IMR-90 (cell line): ENCODE measurements at regions not wholly inside any gene's neighbourhood (a gene's known extent, or its start where the extent isn't known, plus 50 kb on each side); places are given as distances from the start of the nearest gene placed in this dataset.

Experiments used
- ATAC-seq: fragments of 200-7000 bp; cut with Tn5 transposase; 2 replicates; pipeline ENCODE4 v1.9.1; 2020; ENCODE audit warnings: low read depth, mild to moderate bottlenecking, moderate library complexity
- BruUV-seq: library from RNA; stranded (reverse); fragments of 400-500 nt; replicated peaks from 2 replicates; lab custom pipeline; 2021; lab: Mats Ljungman, UMichigan
- CTCF ChIA-PET: fragments of 300-600 bp; formaldehyde crosslinking; extraction: SDS; loops from one replicate; lab custom pipeline; 2021; ENCODE audit warnings: antibody characterized with exemption; lab: Yijun Ruan, JAX
- POLR2A ChIA-PET: fragments of 300-600 bp; sonication (Branson Sonifier 250); formaldehyde crosslinking; loops from one replicate; lab custom pipeline; 2022; ENCODE audit warnings: antibody characterized with exemption; ENCODE audit not compliant: unreplicated experiment; lab: Charles Lee
- DNase-seq: peaks from one replicate; pipeline ENCODE4 v3.0.0; 2013
- H2AFZ ChIP-seq: replicated peaks from 2 replicates; pipeline ENCODE3; 2013; ENCODE audit warnings: low read length, mild to moderate bottlenecking; ENCODE audit not compliant: poor library complexity
- H2AK5ac ChIP-seq: 2 replicates; pipeline ENCODE4 v1.6.1; 2013; ENCODE audit warnings: low read depth, low read length, inconsistent platforms
- H2AK9ac ChIP-seq: replicated peaks from 2 replicates; pipeline ENCODE3; 2013; ENCODE audit warnings: mild to moderate bottlenecking, low read depth, low read length, moderate library complexity; ENCODE audit not compliant: poor library complexity
- H2BK120ac ChIP-seq: 2 replicates; pipeline ENCODE4 v1.6.1; 2013; ENCODE audit warnings: low read depth, low read length, inconsistent platforms
- H2BK15ac ChIP-seq: 3 replicates; pipeline ENCODE4 v1.6.1; 2013; ENCODE audit warnings: low read depth, low read length, inconsistent platforms
- H2BK20ac ChIP-seq: 2 replicates; pipeline ENCODE4 v1.6.1; 2013; ENCODE audit warnings: low read depth, mild to moderate bottlenecking, inconsistent platforms, low read length, moderate library complexity
- H2BK5ac ChIP-seq: 2 replicates; pipeline ENCODE4 v1.6.1; 2013; ENCODE audit warnings: mild to moderate bottlenecking, low read depth, low read length, inconsistent platforms; ENCODE audit not compliant: poor library complexity, severe bottlenecking
- H3K14ac ChIP-seq: replicated peaks from 2 replicates; pipeline ENCODE4 v1.6.1; 2013; ENCODE audit warnings: low read depth, low read length, inconsistent platforms
- H3K18ac ChIP-seq: 2 replicates; pipeline ENCODE4 v1.6.1; 2013; ENCODE audit warnings: low read depth, low read length, control low read depth
- H3K23ac ChIP-seq: 2 replicates; pipeline ENCODE4 v1.6.1; 2013; ENCODE audit warnings: low read depth, low read length, inconsistent platforms
- H3K27ac ChIP-seq: 2 replicates; pipeline ENCODE4 v1.5.1; 2013; ENCODE audit warnings: mild to moderate bottlenecking, control low read depth, low read length; ENCODE audit not compliant: insufficient read depth
- H3K27me3 ChIP-seq: 2 replicates; pipeline ENCODE4 v1.6.1; 2013; ENCODE audit warnings: low read length; ENCODE audit not compliant: control insufficient read depth, insufficient read depth
- H3K36me3 ChIP-seq: 2 replicates; pipeline ENCODE4 v1.6.1; 2013; ENCODE audit warnings: low read length, mixed read lengths; ENCODE audit not compliant: control insufficient read depth, insufficient read depth
- H3K4ac ChIP-seq: 2 replicates; pipeline ENCODE4 v1.6.1; 2013; ENCODE audit warnings: low read depth, low read length, inconsistent platforms
- H3K4me1 ChIP-seq: 2 replicates; pipeline ENCODE4 v1.6.1; 2013; ENCODE audit warnings: low read length, mixed read lengths; ENCODE audit not compliant: control insufficient read depth, insufficient read depth
- H3K4me2 ChIP-seq: 2 replicates; pipeline ENCODE4 v1.6.1; 2013; ENCODE audit warnings: low read depth, mild to moderate bottlenecking, control low read depth, low read length, moderate library complexity
- H3K4me3 ChIP-seq: 2 replicates; pipeline ENCODE4 v1.5.1; 2013; ENCODE audit warnings: low read depth, mild to moderate bottlenecking, control low read depth, low read length, moderate library complexity; ENCODE audit not compliant: insufficient read depth
- H3K56ac ChIP-seq: 2 replicates; pipeline ENCODE4 v1.6.1; 2013; ENCODE audit warnings: low read length, inconsistent platforms; ENCODE audit not compliant: insufficient read depth; ENCODE audit errors: extremely low read depth
- H3K79me1 ChIP-seq, 2 experiments: 2 replicates each; pipeline ENCODE4 v1.6.1; 2013; ENCODE audit warnings: low read length in 2 of 2, inconsistent platforms in 1 of 2, low read depth in 1 of 2
- H3K9ac ChIP-seq: 2 replicates; pipeline ENCODE4 v1.6.1; 2013; ENCODE audit warnings: low read depth, low read length, control low read depth
- H3K9me1 ChIP-seq: 2 replicates; pipeline ENCODE4 v1.6.1; 2013; ENCODE audit warnings: low read length, inconsistent platforms; ENCODE audit not compliant: insufficient read depth
- H3K9me3 ChIP-seq: 2 replicates; pipeline ENCODE4 v1.6.1; 2013; ENCODE audit warnings: low read length; ENCODE audit not compliant: control insufficient read depth, insufficient read depth
- H4K20me1 ChIP-seq: 2 replicates; pipeline ENCODE4 v1.6.1; 2013; ENCODE audit warnings: low read length, inconsistent platforms; ENCODE audit not compliant: insufficient read depth
- H4K5ac ChIP-seq: 2 replicates; pipeline ENCODE4 v1.6.1; 2013; ENCODE audit warnings: mild to moderate bottlenecking, low read depth, low read length, control low read depth
- H4K8ac ChIP-seq, 2 experiments: 2 replicates each; pipeline ENCODE4 v1.6.1; 2013; ENCODE audit warnings: low read depth in 2 of 2, low read length in 2 of 2, control low read depth in 1 of 2, inconsistent platforms in 1 of 2
- H4K91ac ChIP-seq: 2 replicates; pipeline ENCODE4 v1.6.1; 2013; ENCODE audit warnings: low read depth, low read length, inconsistent platforms; ENCODE audit not compliant: insufficient read depth
- CHD1 ChIP-seq: IDR thresholded peaks from 2 replicates; pipeline ENCODE4 v1.6.1; 2012; ENCODE audit warnings: low read depth, low read length, improper control_type of control experiment
- ELK1 ChIP-seq: fragments of 150-350 bp; IDR thresholded peaks from 2 replicates; pipeline ENCODE4 v1.6.1; 2016; ENCODE audit warnings: low read depth, mild to moderate bottlenecking, low read length, moderate library complexity, borderline replicate concordance
- FOS ChIP-seq: fragments of 150-350 bp; IDR thresholded peaks from 2 replicates; pipeline ENCODE4 v1.6.1; 2016; ENCODE audit warnings: low read depth, low read length
- MAFK ChIP-seq: IDR thresholded peaks from 2 replicates; pipeline ENCODE4 v1.6.1; 2012; ENCODE audit warnings: low read depth, low read length, improper control_type of control experiment
- MAZ ChIP-seq: IDR thresholded peaks from 2 replicates; pipeline ENCODE4 v1.6.1; 2012; ENCODE audit warnings: low read depth, mild to moderate bottlenecking, low read length, improper control_type of control experiment, moderate library complexity, borderline replicate concordance
- RAD21 ChIP-seq: IDR thresholded peaks from 2 replicates; pipeline ENCODE4 v1.6.1; 2012; ENCODE audit warnings: low read length, improper control_type of control experiment
- RFX5 ChIP-seq: IDR thresholded peaks from 2 replicates; pipeline ENCODE4 v1.8.0; 2012; ENCODE audit warnings: low read depth, mild to moderate bottlenecking, low read length, moderate library complexity
- WGBS, 2 experiments: methylation state at CpG; one replicate each; pipeline versions ENCODE4 v1.1.5 to v1.1.7; 2013; ENCODE audit warnings: missing lambda C conversion rate in 2 of 2; ENCODE audit not compliant: insufficient read length in 1 of 2; ENCODE audit errors: extremely low coverage in 2 of 2; 5-methylcytosine and 5-hydroxymethylcytosine counted together
- dilution Hi-C: fragments of 300-500 bp; cut with HindIII; formaldehyde crosslinking; loops from one replicate; pipeline ENCODE4 v1.14.3; 2018; ENCODE audit warnings: low sequenced_read_pairs; ENCODE audit not compliant: unreplicated experiment
- in situ Hi-C: fragments of 300-500 bp; cut with MboI; formaldehyde crosslinking; loops from 3 replicates; pipeline ENCODE4 v1.14.3; 2019; ENCODE audit warnings: low sequenced_read_pairs, inconsistent platforms, mixed read lengths
- intact Hi-C: fragments of 100-400 bp; cut with micrococcal nuclease; formaldehyde crosslinking; loops from 2 replicates; pipeline ENCODE4 v1.10.0; 2022

DNA sequence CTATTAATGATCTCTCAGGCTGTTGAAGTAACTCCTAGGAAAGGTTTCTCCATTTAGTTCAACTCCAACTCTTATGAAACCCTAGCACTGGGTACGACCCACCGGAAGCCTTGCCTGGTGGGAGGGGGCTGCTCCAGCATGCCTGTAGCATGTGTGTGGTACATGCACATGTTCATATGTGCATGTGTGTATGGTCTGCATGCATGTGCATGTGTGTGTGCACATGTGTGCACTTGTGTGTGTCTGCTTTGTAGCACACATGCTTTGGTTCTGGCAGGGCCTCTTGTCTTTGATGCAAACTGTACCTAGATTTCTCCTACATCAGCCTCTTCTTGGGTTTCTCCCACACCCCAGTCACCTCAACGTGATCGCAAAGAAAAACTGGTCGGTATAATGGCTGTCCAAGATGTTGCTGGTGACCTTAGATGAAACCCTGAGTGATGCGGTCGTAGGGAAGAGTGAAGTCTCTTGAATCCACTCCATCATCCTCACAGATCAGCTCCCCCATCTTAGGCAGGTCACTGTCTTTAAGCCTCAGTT is 193.5 kb downstream of the MYLK4 start:
- Histone ChIP-seq H3K9me3 (no peaks in the 10 kb centered on the region), H2BK20ac (no peak overlapping the region), H3K9me1 (no peaks in the 10 kb centered on the region), H2AK5ac (no peak overlapping the region), H3K27ac (no peak overlapping the region), H3K56ac (no peak overlapping the region), H3K4me1 (peaks cover 2% of the 10 kb centered on the region; the same call in 1 of the 2 replicates), H2BK15ac (no peak overlapping the region), H4K5ac (no peak overlapping the region), H3K79me1 (no peaks in the 10 kb centered on the region), H3K4me2 (no peak overlapping the region), H3K18ac (no peak overlapping the region), H3K14ac (no peak overlapping the region), H3K9ac (no peak overlapping the region), H3K27me3 (peaks cover 10% of the 10 kb centered on the region), H3K4me3 (no peak overlapping the region), H4K8ac (no peak overlapping the region), H4K91ac (no peak overlapping the region), H3K4ac (no peak overlapping the region), H3K36me3 (no peaks in the 10 kb centered on the region), H3K23ac (no peak overlapping the region), H2AK9ac (no peak overlapping the region), H2BK5ac (no peak overlapping the region), H2BK120ac (no peak overlapping the region), H4K20me1 (no peaks in the 10 kb centered on the region), H2AFZ (no peak overlapping the region)
- dilution Hi-C loops: no loop called here
- no peak for TF ChIP-seq FOS
- TF ChIP-seq CHD1: no peak
- TF ChIP-seq MAFK: no peak
- TF ChIP-seq RFX5: no peak
- no peak for TF ChIP-seq MAZ
- TF ChIP-seq RAD21: no peak
- TF ChIP-seq ELK1: no peak
- intact Hi-C loops: no loop called here
- DNase-seq (no peak), ATAC-seq (no peak)
- ChIA-PET CTCF (no interaction called here), POLR2A (no interaction called here)
- in situ Hi-C loops: no loop called here
- WGBS, 2 experiments: no CpG with 5 or more reads among the region's 7 CpGs
- no TSS peak for BruUV-seq
